OCI-LY3 (cell line): ENCODE measurements at regions not wholly inside any gene's neighbourhood (a gene's known extent, or its start where the extent isn't known, plus 50 kb on each side); places are given as distances from the start of the nearest gene placed in this dataset.

Experiments used
- H2AFZ ChIP-seq: fragments of 200-600, 300-600 bp; shearing (Covaris generic); 2 replicates; pipeline ENCODE4 v1.6.0; 2014; ENCODE audit warnings: antibody characterized with exemption, low read depth, low read length
- H3K27ac ChIP-seq: fragments of 200-600, 300-600 bp; sonication (generic); 2 replicates; pipeline ENCODE4 v1.5.1; 2014; ENCODE audit warnings: mild to moderate bottlenecking, low read length, moderate library complexity, mixed read lengths
- H3K27me3 ChIP-seq: fragments of 200-600, 300-600 bp; sonication (generic); 2 replicates; pipeline ENCODE4 v1.6.1; 2014; ENCODE audit warnings: low read depth, low read length, mixed read lengths
- H3K36me3 ChIP-seq: fragments of 200-600, 300-600 bp; sonication (generic); replicated peaks from 2 replicates; pipeline ENCODE3; 2014; ENCODE audit warnings: low read depth, low read length, mixed read lengths
- H3K4me1 ChIP-seq: fragments of 300-600, 200-600 bp; sonication (generic); 2 replicates; pipeline ENCODE4 v1.6.1; 2014; ENCODE audit warnings: low read length, mixed read lengths
- H3K4me2 ChIP-seq: fragments of 200-600, 300-600 bp; sonication (generic); 2 replicates; pipeline ENCODE4 v1.6.1; 2014; ENCODE audit warnings: low read length, mixed read lengths
- H3K4me3 ChIP-seq: fragments of 300-600, 200-600 bp; sonication (generic); 2 replicates; pipeline ENCODE4 v1.5.1; 2014; ENCODE audit warnings: antibody characterized with exemption, mild to moderate bottlenecking, low read length, moderate library complexity
- H3K79me2 ChIP-seq: fragments of 300-600, 200-600 bp; shearing (Covaris generic); 2 replicates; pipeline ENCODE4 v1.6.1; 2014; ENCODE audit warnings: mild to moderate bottlenecking, low read length, mixed read lengths
- H3K9ac ChIP-seq: fragments of 300-600, 200-600 bp; shearing (Covaris generic); 2 replicates; pipeline ENCODE4 v1.6.0; 2014; ENCODE audit warnings: mild to moderate bottlenecking, low read length, moderate library complexity
- H3K9me3 ChIP-seq: fragments of 200-600, 300-600 bp; shearing (Covaris generic); 2 replicates; pipeline ENCODE4 v1.6.1; 2014; ENCODE audit warnings: low read length, mixed read lengths; ENCODE audit not compliant: insufficient read depth
- H4K20me1 ChIP-seq: fragments of 200-600, 300-600 bp; sonication (generic); 2 replicates; pipeline ENCODE4 v1.6.1; 2016; ENCODE audit warnings: low read length, mixed read lengths; ENCODE audit not compliant: insufficient read depth
- CTCF ChIP-seq: fragments of 200-600, 300-600 bp; sonication (generic); IDR thresholded peaks from 2 replicates; pipeline ENCODE4 v1.5.1; 2014; ENCODE audit warnings: antibody characterized with exemption, low read length, low read depth
- EZH2phosphoT487 ChIP-seq: fragments of 200-600 bp; shearing (Covaris generic); IDR thresholded peaks from 2 replicates; pipeline ENCODE4 v1.6.1; 2018; ENCODE audit warnings: antibody characterized with exemption, mixed run types, low read depth

- H3K4me2 ChIP-seq, result no peak overlapping the region
- H3K27ac ChIP-seq, result no peak overlapping the region
- TF ChIP-seq EZH2phosphoT487 (no peak), CTCF (no peak)
- no peaks in the 10 kb centered on the region for H3K79me2 ChIP-seq
- H3K4me3 ChIP-seq, result no peak overlapping the region
- H2AFZ ChIP-seq, result no peak overlapping the region
- no peak overlapping the region for H3K9ac ChIP-seq
- H3K9me3 ChIP-seq, result no peaks in the 10 kb centered on the region
- no peaks in the 10 kb centered on the region for H3K36me3 ChIP-seq
- no peaks in the 10 kb centered on the region for H3K4me1 ChIP-seq
- no peaks in the 10 kb centered on the region for H3K27me3 ChIP-seq
- no peaks in the 10 kb centered on the region for H4K20me1 ChIP-seq
Measured at GRCh38 chr11:39236916-39237315, 2222.5 kb downstream of the LRRC4C start.

- no peak overlapping the region for H3K4me3 ChIP-seq
- H3K4me1 ChIP-seq, result no peaks in the 10 kb centered on the region
- H3K9ac ChIP-seq, result no peak overlapping the region
- no peak overlapping the region for H2AFZ ChIP-seq
- no peaks in the 10 kb centered on the region for H3K36me3 ChIP-seq
- H3K79me2 ChIP-seq, result no peaks in the 10 kb centered on the region
- no peaks in the 10 kb centered on the region for H3K9me3 ChIP-seq
- H3K27me3 ChIP-seq, result no peaks in the 10 kb centered on the region
- H3K4me2 ChIP-seq, result no peak overlapping the region
- H3K27ac ChIP-seq, result no peak overlapping the region
- H4K20me1 ChIP-seq, result no peaks in the 10 kb centered on the region
- TF ChIP-seq CTCF, result no peak
- no peak for TF ChIP-seq EZH2phosphoT487
Measured at GRCh38 chr11:39221550-39222138, 2237.8 kb downstream of the LRRC4C start.

GRCh38 chr11:39220501-39221230 lies 2238.8 kb downstream of the LRRC4C start:
- H3K4me3 ChIP-seq, result no peak overlapping the region
- H3K4me1 ChIP-seq, result no peaks in the 10 kb centered on the region
- no peaks in the 10 kb centered on the region for H3K36me3 ChIP-seq
- H3K79me2 ChIP-seq, result no peaks in the 10 kb centered on the region
- no peaks in the 10 kb centered on the region for H4K20me1 ChIP-seq
- H3K4me2 ChIP-seq, result no peak overlapping the region
- H2AFZ ChIP-seq, result no peak overlapping the region
- H3K27ac ChIP-seq, result no peak overlapping the region
- no peaks in the 10 kb centered on the region for H3K27me3 ChIP-seq
- no peaks in the 10 kb centered on the region for H3K9me3 ChIP-seq
- TF ChIP-seq CTCF (no peak), EZH2phosphoT487 (no peak)
- H3K9ac ChIP-seq, result no peak overlapping the region

- H3K27me3 ChIP-seq, result no peaks in the 10 kb centered on the region
- TF ChIP-seq CTCF (no peak), EZH2phosphoT487 (no peak)
- H3K9ac ChIP-seq, result no peak overlapping the region
- no peaks in the 10 kb centered on the region for H3K9me3 ChIP-seq
- no peak overlapping the region for H2AFZ ChIP-seq
- H3K4me1 ChIP-seq, result no peaks in the 10 kb centered on the region
- H3K4me2 ChIP-seq, result no peak overlapping the region
- H3K4me3 ChIP-seq, result no peak overlapping the region
- H4K20me1 ChIP-seq, result no peaks in the 10 kb centered on the region
- no peak overlapping the region for H3K27ac ChIP-seq
- H3K79me2 ChIP-seq, result no peaks in the 10 kb centered on the region
- no peaks in the 10 kb centered on the region for H3K36me3 ChIP-seq
Measured at GRCh38 chr11:39220069-39220468, 2239.4 kb downstream of the LRRC4C start.
